Retinal pigment epithelial cell (primary cell): ENCODE measurements at regions not wholly inside any gene's neighbourhood (a gene's known extent, or its start where the extent isn't known, plus 50 kb on each side); places are given as distances from the start of the nearest gene placed in this dataset.

Experiments
- DNase-seq: peaks from one replicate; pipeline ENCODE4 v3.0.0-alpha.2; 2010; ENCODE audit warnings: low read depth
- H3K4me3 ChIP-seq: 2 replicates; pipeline ENCODE4 v1.5.1; 2011; ENCODE audit warnings: mild to moderate bottlenecking, low read length, control low read depth, moderate library complexity
- CTCF ChIP-seq: conservative IDR thresholded peaks from 2 replicates; pipeline ENCODE4 v1.5.1; 2011; ENCODE audit warnings: low read depth, low read length, control low read depth, inconsistent platforms

GRCh38 chr20:19815553-19815991, 57.5 kb downstream of the RIN2 start:
- peak; percentile 23 for TF ChIP-seq CTCF
- DNase-seq, result peak; percentile 72
- H3K4me3 ChIP-seq, result no peak overlapping the region

GRCh38 chr20:19816386-19816785, 58.3 kb downstream of the RIN2 start:
- no peak overlapping the region for H3K4me3 ChIP-seq
- DNase-seq, result no peak

GRCh38 chr20:19817017-19817416, 59.0 kb downstream of the RIN2 start:
- no peak for TF ChIP-seq CTCF
- no peak overlapping the region for H3K4me3 ChIP-seq
- DNase-seq, result no peak

More at GRCh38 chr20:19816386-19816785, 58.3 kb downstream of the RIN2 start:
- TF ChIP-seq CTCF, result no peak

- DNase-seq, result no peak
- no peak for TF ChIP-seq CTCF
- no peak overlapping the region for H3K4me3 ChIP-seq
These were observed 61.1 kb downstream of the RIN2 start for GRCh38 chr20:19819149-19819548.

GRCh38 chr20:19820555-19821211, 62.6 kb downstream of the RIN2 start:
- no peak overlapping the region for H3K4me3 ChIP-seq
- DNase-seq, result no peak
- no peak for TF ChIP-seq CTCF

GRCh38 chr20:19821606-19822005, 63.5 kb downstream of the RIN2 start:
- no peak for TF ChIP-seq CTCF
- no peak for DNase-seq
- H3K4me3 ChIP-seq, result no peak overlapping the region

GRCh38 chr20:19823216-19823615, 65.2 kb downstream of the RIN2 start:
- DNase-seq, result no peak
- no peak overlapping the region for H3K4me3 ChIP-seq
- no peak for TF ChIP-seq CTCF
